ENCODE measurements at regions not wholly inside any gene's neighbourhood (a gene's known extent, or its start where the extent isn't known, plus 50 kb on each side); places are given as distances from the start of the nearest gene placed in this dataset.
"Not testable (repeated sequence)": the region's sequence is repeated elsewhere in the genome, so short reads cannot be mapped to it uniquely, and the experiment has no call there.

GRCh38 chr2:111481219-111481618 lies 360.5 kb downstream of the BCL2L11 start:
- H3K4me3 ChIP-seq (replicated peaks in 1 of 3; ENCODE audit: insufficient read depth in 1 of 3, low read depth in 1 of 3, low read length in 3 of 3); H2AFZ ChIP-seq (ENCODE audit: low read depth, low read length); H4K20me1 ChIP-seq (replicated peaks; ENCODE audit: control insufficient read depth, extremely low read depth, insufficient read depth, low read length); H3K4me1 ChIP-seq (ENCODE audit: control insufficient read depth, extremely low read depth, insufficient read depth, low read length); CTCF ChIA-PET; H3K9me1 ChIP-seq (replicated peaks; ENCODE audit: control insufficient read depth, extremely low read depth, insufficient read depth, low read length); H3K27me3 ChIP-seq (ENCODE audit: control insufficient read depth in 2 of 2, insufficient read depth in 2 of 2, low read length in 2 of 2); H3K9me3 ChIP-seq (replicated peaks; ENCODE audit: control insufficient read depth, insufficient read depth, low read length); DNase-seq (ENCODE audit: low read depth, low spot score); H3K4me2 ChIP-seq (ENCODE audit: insufficient read depth, low read length); BruUV-seq (replicated peaks); H3K36me3 ChIP-seq (ENCODE audit: control insufficient read depth in 2 of 2, extremely low read depth in 1 of 2, insufficient read depth in 2 of 2, low read length in 2 of 2); H3K9ac ChIP-seq (replicated peaks; ENCODE audit: extremely low read depth, insufficient read depth, low read length); intact Hi-C loops (cut with micrococcal nuclease); POLR2A ChIA-PET; H3K27ac ChIP-seq (ENCODE audit: insufficient read depth, low read depth, low read length); dilution Hi-C loops (cut with MboI; ENCODE audit: extremely low pct_ligation_motif_present, low sequenced_read_pairs): not testable (repeated sequence)
- peaks cover 75% of the 10 kb centered on the region for H3K79me2 ChIP-seq (ENCODE audit: control insufficient read depth, insufficient read depth, low read length)
- peak; percentile 57 for FAIRE-seq

- H3K9me3 ChIP-seq (replicated peaks; ENCODE audit: control insufficient read depth, insufficient read depth, low read length); H4K20me1 ChIP-seq (replicated peaks; ENCODE audit: control insufficient read depth, extremely low read depth, insufficient read depth, low read length); POLR2A ChIA-PET; intact Hi-C loops (cut with micrococcal nuclease); DNase-seq (ENCODE audit: low read depth, low spot score); H3K4me3 ChIP-seq (replicated peaks in 1 of 3; ENCODE audit: insufficient read depth in 1 of 3, low read depth in 1 of 3, low read length in 3 of 3); CTCF ChIA-PET; BruUV-seq (replicated peaks); H3K4me2 ChIP-seq (ENCODE audit: insufficient read depth, low read length); H3K27ac ChIP-seq (ENCODE audit: insufficient read depth, low read depth, low read length); dilution Hi-C loops (cut with MboI; ENCODE audit: extremely low pct_ligation_motif_present, low sequenced_read_pairs); H3K36me3 ChIP-seq (ENCODE audit: control insufficient read depth in 2 of 2, extremely low read depth in 1 of 2, insufficient read depth in 2 of 2, low read length in 2 of 2); H3K9ac ChIP-seq (replicated peaks; ENCODE audit: extremely low read depth, insufficient read depth, low read length); H3K9me1 ChIP-seq (replicated peaks; ENCODE audit: control insufficient read depth, extremely low read depth, insufficient read depth, low read length); H2AFZ ChIP-seq (ENCODE audit: low read depth, low read length); H3K27me3 ChIP-seq (ENCODE audit: control insufficient read depth in 2 of 2, insufficient read depth in 2 of 2, low read length in 2 of 2); H3K4me1 ChIP-seq (ENCODE audit: control insufficient read depth, extremely low read depth, insufficient read depth, low read length): not testable (repeated sequence)
- peaks cover 80% of the 10 kb centered on the region for H3K79me2 ChIP-seq (ENCODE audit: control insufficient read depth, insufficient read depth, low read length)
- FAIRE-seq, result peak; percentile 57
These were observed 362.4 kb downstream of the BCL2L11 start for GRCh38 chr2:111482987-111483679.

GRCh38 chr2:111484097-111484496 lies 363.4 kb downstream of the BCL2L11 start:
- H3K9me3 ChIP-seq (replicated peaks; ENCODE audit: control insufficient read depth, insufficient read depth, low read length); intact Hi-C loops (cut with micrococcal nuclease): not testable (repeated sequence)

GRCh38 chr2:111485895-111486294 lies 365.2 kb downstream of the BCL2L11 start:
- H3K36me3 ChIP-seq (ENCODE audit: control insufficient read depth in 2 of 2, extremely low read depth in 1 of 2, insufficient read depth in 2 of 2, low read length in 2 of 2); H3K9me1 ChIP-seq (replicated peaks; ENCODE audit: control insufficient read depth, extremely low read depth, insufficient read depth, low read length); H3K4me3 ChIP-seq (replicated peaks in 1 of 3; ENCODE audit: insufficient read depth in 1 of 3, low read depth in 1 of 3, low read length in 3 of 3); H4K20me1 ChIP-seq (replicated peaks; ENCODE audit: control insufficient read depth, extremely low read depth, insufficient read depth, low read length); H3K4me2 ChIP-seq (ENCODE audit: insufficient read depth, low read length); H3K4me1 ChIP-seq (ENCODE audit: control insufficient read depth, extremely low read depth, insufficient read depth, low read length); H3K9ac ChIP-seq (replicated peaks; ENCODE audit: extremely low read depth, insufficient read depth, low read length); DNase-seq (ENCODE audit: low read depth, low spot score); intact Hi-C loops (cut with micrococcal nuclease); H3K9me3 ChIP-seq (replicated peaks; ENCODE audit: control insufficient read depth, insufficient read depth, low read length); dilution Hi-C loops (cut with MboI; ENCODE audit: extremely low pct_ligation_motif_present, low sequenced_read_pairs); BruUV-seq (replicated peaks); H3K27ac ChIP-seq (ENCODE audit: insufficient read depth, low read depth, low read length); H3K27me3 ChIP-seq (ENCODE audit: control insufficient read depth in 2 of 2, insufficient read depth in 2 of 2, low read length in 2 of 2); POLR2A ChIA-PET; H2AFZ ChIP-seq (ENCODE audit: low read depth, low read length); CTCF ChIA-PET: not testable (repeated sequence)
- peak; percentile 50 for FAIRE-seq
- H3K79me2 ChIP-seq (ENCODE audit: control insufficient read depth, insufficient read depth, low read length), result peaks cover 68% of the 10 kb centered on the region

More at GRCh38 chr2:111484097-111484496, 363.4 kb downstream of the BCL2L11 start:
- H3K27ac ChIP-seq (ENCODE audit: insufficient read depth, low read depth, low read length); FAIRE-seq; DNase-seq (ENCODE audit: low read depth, low spot score); POLR2A ChIA-PET; H4K20me1 ChIP-seq (replicated peaks; ENCODE audit: control insufficient read depth, extremely low read depth, insufficient read depth, low read length); dilution Hi-C loops (cut with MboI; ENCODE audit: extremely low pct_ligation_motif_present, low sequenced_read_pairs); BruUV-seq (replicated peaks); H3K4me3 ChIP-seq (replicated peaks in 1 of 3; ENCODE audit: insufficient read depth in 1 of 3, low read depth in 1 of 3, low read length in 3 of 3); H3K4me1 ChIP-seq (ENCODE audit: control insufficient read depth, extremely low read depth, insufficient read depth, low read length); H3K4me2 ChIP-seq (ENCODE audit: insufficient read depth, low read length); CTCF ChIA-PET; H2AFZ ChIP-seq (ENCODE audit: low read depth, low read length); H3K27me3 ChIP-seq (ENCODE audit: control insufficient read depth in 2 of 2, insufficient read depth in 2 of 2, low read length in 2 of 2); H3K9me1 ChIP-seq (replicated peaks; ENCODE audit: control insufficient read depth, extremely low read depth, insufficient read depth, low read length); H3K9ac ChIP-seq (replicated peaks; ENCODE audit: extremely low read depth, insufficient read depth, low read length); H3K36me3 ChIP-seq (ENCODE audit: control insufficient read depth in 2 of 2, extremely low read depth in 1 of 2, insufficient read depth in 2 of 2, low read length in 2 of 2): not testable (repeated sequence)
- peaks cover 78% of the 10 kb centered on the region for H3K79me2 ChIP-seq (ENCODE audit: control insufficient read depth, insufficient read depth, low read length)
